HCT116 (cell line): ENCODE measurements at regions not wholly inside any gene's neighbourhood (a gene's known extent, or its start where the extent isn't known, plus 50 kb on each side); places are given as distances from the start of the nearest gene placed in this dataset.

Experiments used
- ATAC-seq: fragments of 200-7000 bp; cut with Tn5 transposase; 2 replicates; pipeline ENCODE4 v1.9.1; 2020; ENCODE audit warnings: mild to moderate bottlenecking, moderate library complexity
- BruUV-seq: library from RNA; stranded (reverse); fragments of 400-500 nt; replicated peaks from 2 replicates; lab custom pipeline; 2021; lab: Mats Ljungman, UMichigan
- CTCF ChIA-PET: fragments of 300-600 bp; sonication (Branson Sonifier 250); formaldehyde crosslinking; loops from one replicate; lab custom pipeline; 2021; ENCODE audit warnings: antibody characterized with exemption; lab: Charles Lee
- POLR2A ChIA-PET: fragments of 300-600, 350-600 bp; sonication (Branson Sonifier 250); formaldehyde crosslinking; loops from one replicate; lab custom pipeline; 2021; ENCODE audit warnings: antibody characterized with exemption; lab: Charles Lee
- RAD21 ChIA-PET, 2 experiments: fragments of 300-600 bp; sonication (Branson Sonifier 250); formaldehyde crosslinking; loops; one replicate each; lab custom pipeline; 2023; ENCODE audit warnings: low total read pairs in 2 of 2; ENCODE audit not compliant: uncharacterized antibody in 2 of 2, unreplicated experiment in 2 of 2, low non-redundant PET in 1 of 2; lab: Charles Lee
- DNase-seq: peaks from one replicate; pipeline ENCODE4 v3.0.0-alpha.2; 2010; ENCODE audit warnings: low read depth, low spot score
- H2AFZ ChIP-seq: fragments of 200-600 bp; shearing (Covaris generic), sonication (generic); 2 replicates; pipeline ENCODE4 v1.6.1; 2017; ENCODE audit warnings: low read depth, mixed run types, mixed read lengths, antibody characterized with exemption, low read length; ENCODE audit not compliant: poor library complexity, severe bottlenecking
- H3K27ac ChIP-seq: 2 replicates; pipeline ENCODE4 v1.5.1; 2012; ENCODE audit warnings: low read depth, low read length
- H3K27me3 ChIP-seq: fragments of 200-600 bp; sonication (generic); 2 replicates; pipeline ENCODE4 v1.6.1; 2016; ENCODE audit warnings: mixed run types, low read length, mixed read lengths; ENCODE audit not compliant: insufficient read depth
- H3K36me3 ChIP-seq, 2 experiments: fragments of 200-500 bp in 1 of 2; fragments of 200-600 bp in 1 of 2; sonication (Bioruptor generic) in 1 of 2; sonication (generic) in 1 of 2; 2 replicates each; pipeline versions ENCODE4 v1.5.1 to v1.6.1; 2014 to 2016; ENCODE audit warnings: low read length in 2 of 2, inconsistent platforms in 1 of 2, mixed read lengths in 1 of 2, mixed run types in 1 of 2; ENCODE audit not compliant: insufficient read depth in 2 of 2, control insufficient read depth in 1 of 2
- H3K4me1 ChIP-seq, 2 experiments: fragments of 200-600 bp in 1 of 2; sonication (generic) in 1 of 2; 2 replicates each; pipeline versions ENCODE4 v1.5.1 to v1.6.1; 2012 to 2017; ENCODE audit warnings: low read length in 2 of 2, inconsistent platforms in 1 of 2, mild to moderate bottlenecking in 1 of 2, mixed read lengths in 1 of 2, mixed run types in 1 of 2, moderate library complexity in 1 of 2; ENCODE audit not compliant: insufficient read depth in 2 of 2, control insufficient read depth in 1 of 2
- H3K4me2 ChIP-seq: fragments of 200-600 bp; sonication (generic); 2 replicates; pipeline ENCODE4 v1.6.1; 2017; ENCODE audit warnings: mixed run types, low read length, mixed read lengths
- H3K4me3 ChIP-seq, 2 experiments: fragments of 200-600 bp in 1 of 2; sonication (generic) in 1 of 2; replicated peaks in 1 of 2; 2 replicates each; pipeline ENCODE4 v1.5.1; 2011 to 2016; ENCODE audit warnings: low read length in 2 of 2, control low read depth in 1 of 2, low read depth in 1 of 2, mild to moderate bottlenecking in 1 of 2, mixed read lengths in 1 of 2, mixed run types in 1 of 2
- H3K79me2 ChIP-seq: fragments of 200-600 bp; sonication (generic); 2 replicates; pipeline ENCODE4 v1.6.1; 2017; ENCODE audit warnings: mild to moderate bottlenecking, mixed run types, low read length, moderate library complexity, mixed read lengths; ENCODE audit not compliant: insufficient read depth
- H3K9ac ChIP-seq: fragments of 200-600 bp; sonication (generic); 2 replicates; pipeline ENCODE4 v1.6.1; 2016; ENCODE audit warnings: low read length, mixed read lengths
- H3K9me2 ChIP-seq: fragments of 200-600 bp; sonication (generic), shearing (Covaris generic); 2 replicates; pipeline ENCODE4 v1.6.1; 2017; ENCODE audit warnings: mixed run types, mild to moderate bottlenecking, moderate library complexity; ENCODE audit not compliant: insufficient read depth
- H3K9me3 ChIP-seq, 2 experiments: fragments of 200-500 bp in 1 of 2; fragments of 200-600 bp in 1 of 2; sonication (Bioruptor generic) in 1 of 2; sonication (generic) in 1 of 2; 2 replicates each; pipeline ENCODE4 v1.6.1; 2014 to 2017; ENCODE audit warnings: low read length in 2 of 2, mixed read lengths in 2 of 2, inconsistent platforms in 1 of 2, low read depth in 1 of 2, mild to moderate bottlenecking in 1 of 2, mixed run types in 1 of 2, moderate library complexity in 1 of 2; ENCODE audit not compliant: control insufficient read depth in 1 of 2, insufficient read depth in 1 of 2
- H4K20me1 ChIP-seq: fragments of 200-600 bp; sonication (generic), shearing (Covaris generic); 2 replicates; pipeline ENCODE4 v1.6.1; 2017; ENCODE audit warnings: mixed run types, mild to moderate bottlenecking, moderate library complexity; ENCODE audit not compliant: insufficient read depth
- CEBPB ChIP-seq: IDR thresholded peaks from 2 replicates; pipeline ENCODE4 v1.6.1; 2012; ENCODE audit warnings: low read depth
- ELF1 ChIP-seq: IDR thresholded peaks from 2 replicates; pipeline ENCODE4 v1.6.1; 2012; ENCODE audit warnings: low read depth, borderline replicate concordance
- EZH2 ChIP-seq: fragments of 200-600 bp; sonication (generic); IDR thresholded peaks from 2 replicates; pipeline ENCODE4 v1.6.1; 2017; ENCODE audit warnings: antibody characterized with exemption, mixed run types
- FOSL1 ChIP-seq: IDR thresholded peaks from 2 replicates; pipeline ENCODE4 v1.6.1; 2012; ENCODE audit warnings: low read depth
- JUND ChIP-seq: IDR thresholded peaks from 2 replicates; pipeline ENCODE4 v1.6.1; 2012
- POLR2A ChIP-seq: IDR thresholded peaks from 2 replicates; pipeline ENCODE4 v1.7.0; 2011; ENCODE audit warnings: borderline replicate concordance; ENCODE audit not compliant: insufficient read depth, insufficient read length; ENCODE audit errors: extremely low read depth
- RAD21 ChIP-seq: IDR thresholded peaks from 2 replicates; pipeline ENCODE4 v1.6.1; 2012; ENCODE audit warnings: low read depth, mild to moderate bottlenecking
- SP1 ChIP-seq: IDR thresholded peaks from 2 replicates; pipeline ENCODE4 v1.6.1; 2012; ENCODE audit warnings: low read depth
- SRF ChIP-seq: IDR thresholded peaks from 2 replicates; pipeline ENCODE4 v1.6.1; 2012; ENCODE audit warnings: low read depth
- TCF7L2 ChIP-seq: IDR thresholded peaks from 2 replicates; pipeline ENCODE4 v1.7.0; 2011; ENCODE audit warnings: borderline replicate concordance, inconsistent platforms; ENCODE audit not compliant: insufficient read depth, insufficient read length; ENCODE audit errors: extremely low read depth
- YY1 ChIP-seq: IDR thresholded peaks from 2 replicates; pipeline ENCODE4 v1.6.1; 2011; ENCODE audit warnings: low read length, low read depth, moderate library complexity, mild to moderate bottlenecking; ENCODE audit not compliant: insufficient replicate concordance; ENCODE audit errors: extremely low read depth
- ZNF274 ChIP-seq: fragments of 200-500 bp; sonication (Bioruptor generic); IDR thresholded peaks from 2 replicates; pipeline ENCODE4 v1.6.1; 2014; ENCODE audit warnings: mild to moderate bottlenecking, low read depth, low read length, inconsistent platforms
- intact Hi-C: fragments of 100-400 bp; cut with micrococcal nuclease; formaldehyde crosslinking; loops from 2 replicates; pipeline ENCODE4 v1.10.0; 2022
- TF ChIP-seq, protein P1 (sequence below): IDR thresholded peaks from 2 replicates; pipeline ENCODE4 v1.6.1; 2012
- TF ChIP-seq, protein P2 (sequence below): IDR thresholded peaks from 2 replicates; pipeline ENCODE4 v1.6.1; 2012; ENCODE audit warnings: low read depth

DNA sequence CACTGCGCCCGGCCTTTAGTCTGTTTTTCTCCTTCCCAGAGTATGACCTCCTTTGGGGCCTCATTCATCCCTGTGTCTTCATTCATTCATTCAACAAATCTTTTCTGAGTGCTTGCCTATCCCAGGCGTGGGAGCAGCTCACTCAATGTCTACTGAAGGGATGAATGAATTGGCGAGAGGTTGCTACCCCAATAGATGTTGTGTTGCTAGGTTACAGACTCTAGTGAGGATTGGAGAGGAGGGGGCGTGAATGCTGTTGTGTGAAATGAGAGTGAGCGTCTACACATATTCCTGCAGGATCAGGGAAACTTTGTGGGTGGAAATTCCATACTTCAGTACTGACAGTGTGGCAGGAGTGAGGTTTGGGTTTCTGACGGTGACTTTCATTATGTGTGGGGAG is 55.5 kb upstream of the EP300 start:
- ChIA-PET POLR2A (interaction anchor here (1.5 kb wide), 1 partner anchor 14 kb away, joined by 5 read pairs; no protein-coding TSS in a partner anchor), CTCF (no interaction called here)
- Histone ChIP-seq H3K79me2 (no peaks in the 10 kb centered on the region), H3K4me2 (no peak overlapping the region), H3K9ac (no peak overlapping the region)
- ATAC-seq: no peak
- no TSS peak for BruUV-seq
- TF ChIP-seq, protein P1, sequence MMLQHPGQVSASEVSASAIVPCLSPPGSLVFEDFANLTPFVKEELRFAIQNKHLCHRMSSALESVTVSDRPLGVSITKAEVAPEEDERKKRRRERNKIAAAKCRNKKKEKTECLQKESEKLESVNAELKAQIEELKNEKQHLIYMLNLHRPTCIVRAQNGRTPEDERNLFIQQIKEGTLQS: no peak
- TF ChIP-seq JUND: no peak
- TF ChIP-seq ZNF274: no peak
- no peak for TF ChIP-seq YY1
- TF ChIP-seq ELF1: no peak
- TF ChIP-seq SP1: no peak
- TF ChIP-seq SRF: no peak
- no peak for TF ChIP-seq POLR2A
- TF ChIP-seq RAD21: no peak
- TF ChIP-seq, protein P2, sequence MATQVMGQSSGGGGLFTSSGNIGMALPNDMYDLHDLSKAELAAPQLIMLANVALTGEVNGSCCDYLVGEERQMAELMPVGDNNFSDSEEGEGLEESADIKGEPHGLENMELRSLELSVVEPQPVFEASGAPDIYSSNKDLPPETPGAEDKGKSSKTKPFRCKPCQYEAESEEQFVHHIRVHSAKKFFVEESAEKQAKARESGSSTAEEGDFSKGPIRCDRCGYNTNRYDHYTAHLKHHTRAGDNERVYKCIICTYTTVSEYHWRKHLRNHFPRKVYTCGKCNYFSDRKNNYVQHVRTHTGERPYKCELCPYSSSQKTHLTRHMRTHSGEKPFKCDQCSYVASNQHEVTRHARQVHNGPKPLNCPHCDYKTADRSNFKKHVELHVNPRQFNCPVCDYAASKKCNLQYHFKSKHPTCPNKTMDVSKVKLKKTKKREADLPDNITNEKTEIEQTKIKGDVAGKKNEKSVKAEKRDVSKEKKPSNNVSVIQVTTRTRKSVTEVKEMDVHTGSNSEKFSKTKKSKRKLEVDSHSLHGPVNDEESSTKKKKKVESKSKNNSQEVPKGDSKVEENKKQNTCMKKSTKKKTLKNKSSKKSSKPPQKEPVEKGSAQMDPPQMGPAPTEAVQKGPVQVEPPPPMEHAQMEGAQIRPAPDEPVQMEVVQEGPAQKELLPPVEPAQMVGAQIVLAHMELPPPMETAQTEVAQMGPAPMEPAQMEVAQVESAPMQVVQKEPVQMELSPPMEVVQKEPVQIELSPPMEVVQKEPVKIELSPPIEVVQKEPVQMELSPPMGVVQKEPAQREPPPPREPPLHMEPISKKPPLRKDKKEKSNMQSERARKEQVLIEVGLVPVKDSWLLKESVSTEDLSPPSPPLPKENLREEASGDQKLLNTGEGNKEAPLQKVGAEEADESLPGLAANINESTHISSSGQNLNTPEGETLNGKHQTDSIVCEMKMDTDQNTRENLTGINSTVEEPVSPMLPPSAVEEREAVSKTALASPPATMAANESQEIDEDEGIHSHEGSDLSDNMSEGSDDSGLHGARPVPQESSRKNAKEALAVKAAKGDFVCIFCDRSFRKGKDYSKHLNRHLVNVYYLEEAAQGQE: no peak
- TF ChIP-seq TCF7L2: no peak
- no peak for TF ChIP-seq CEBPB
- no peak for TF ChIP-seq FOSL1
- no peak for TF ChIP-seq EZH2
- TF ChIP-seq, all 23 proteins: peak for 0
- Histone ChIP-seq H3K4me3 (no peak overlapping the region), H3K27ac (no peak overlapping the region), H4K20me1 (no peaks in the 10 kb centered on the region), H3K9me3 (no peaks in the 10 kb centered on the region), H2AFZ (no peak overlapping the region), H3K27me3 (no peaks in the 10 kb centered on the region), H3K36me3 (no peaks in the 10 kb centered on the region), H3K4me1 (peaks cover 0 to 7% of the 10 kb centered on the region in 2 experiments; a peak in 1 of 4 replicates), H3K9me2 (no peaks in the 10 kb centered on the region)
- intact Hi-C loops: no loop called here
- RAD21 ChIA-PET: no interaction called here
- DNase-seq: no peak
